ENCODE measurements at regions not wholly inside any gene's neighbourhood (a gene's known extent, or its start where the extent isn't known, plus 50 kb on each side); places are given as distances from the start of the nearest gene placed in this dataset.

GRCh38 chr9:134487066-134487710 is 154.4 kb upstream of the COL5A1 start:
- DNase-seq, result no peak

GRCh38 chr9:134488331-134489280 is 153.0 kb upstream of the COL5A1 start:
- DNase-seq, result no peak

- DNase-seq, result no peak
Measured at GRCh38 chr9:134489621-134490408, 151.8 kb upstream of the COL5A1 start.

DNA sequence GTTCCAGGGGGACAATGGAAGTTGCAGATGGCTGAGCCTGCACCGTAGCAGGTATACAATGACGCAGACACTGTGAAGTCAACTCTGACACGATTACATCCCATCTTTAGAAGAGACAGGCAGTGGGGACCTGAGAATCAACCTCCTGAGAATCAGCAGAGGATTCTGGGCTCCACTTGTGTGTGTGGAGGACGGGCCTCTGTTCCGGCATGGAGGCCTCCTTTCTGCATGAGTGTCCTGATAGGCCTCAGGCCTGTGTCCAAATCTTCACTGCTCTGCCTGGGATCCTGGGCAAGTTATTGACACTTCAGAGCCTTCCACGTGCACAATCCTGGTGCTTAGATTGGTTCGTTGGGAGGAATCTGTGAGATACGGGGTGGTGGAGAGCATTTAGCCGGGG is 151.2 kb upstream of the COL5A1 start:
- no peak for DNase-seq

DNA sequence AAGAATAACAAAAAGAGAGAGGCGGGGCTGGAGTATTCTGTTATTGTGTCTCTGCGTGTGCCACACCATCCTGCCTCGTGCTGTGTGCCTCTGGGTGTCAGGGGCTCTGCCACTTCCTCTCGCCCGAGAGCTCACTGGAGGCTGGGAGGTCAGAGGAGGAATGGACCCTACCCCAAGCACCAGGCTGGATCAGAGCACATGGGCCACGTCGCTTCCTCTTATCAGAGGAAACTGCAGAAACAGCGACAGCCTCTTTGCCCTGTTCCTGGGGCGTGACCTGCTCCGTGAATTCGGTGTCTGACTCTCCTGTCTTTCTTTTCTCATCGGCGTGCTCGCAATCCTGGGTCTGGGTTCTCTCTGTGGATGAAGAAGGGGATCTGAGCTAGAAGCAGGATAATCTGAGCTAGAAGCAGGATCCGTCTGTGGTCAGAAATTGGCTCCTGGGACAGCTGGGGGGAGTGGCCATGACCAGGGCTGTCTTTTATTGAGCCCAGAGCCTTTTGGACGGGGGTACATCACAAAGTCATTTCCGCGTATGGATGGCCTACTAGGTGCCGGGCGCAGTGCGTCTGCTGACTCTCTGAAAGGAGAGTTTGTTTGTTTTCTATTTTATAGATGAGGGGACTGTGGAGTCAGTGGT is 150.3 kb upstream of the COL5A1 start:
- no peak for DNase-seq

DNA sequence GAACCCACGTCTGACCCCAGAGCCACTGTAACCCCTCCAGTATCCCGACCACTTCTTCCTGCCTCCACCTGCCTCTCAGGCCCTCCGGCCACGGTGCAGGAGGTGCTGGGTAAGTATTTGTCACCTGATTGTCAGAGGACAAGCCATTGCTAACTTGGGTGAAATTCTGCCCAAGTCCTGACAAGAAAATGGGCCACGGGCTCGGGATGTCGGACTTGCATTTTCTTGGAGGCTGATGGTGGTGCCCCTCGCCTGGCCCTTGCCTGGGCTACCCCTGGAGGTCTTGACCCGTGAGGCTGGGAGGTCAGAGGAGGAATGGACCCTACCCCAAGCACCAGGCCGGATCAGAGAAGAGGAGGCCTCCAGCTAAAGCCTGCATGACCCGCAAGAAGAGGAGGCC is 149.7 kb upstream of the COL5A1 start:
- DNase-seq, result no peak

GRCh38 chr9:134492281-134492691 is 149.3 kb upstream of the COL5A1 start:
- peak; percentile 79 for DNase-seq

GRCh38 chr9:134492721-134493460 is 148.7 kb upstream of the COL5A1 start:
- no peak for DNase-seq

DNA sequence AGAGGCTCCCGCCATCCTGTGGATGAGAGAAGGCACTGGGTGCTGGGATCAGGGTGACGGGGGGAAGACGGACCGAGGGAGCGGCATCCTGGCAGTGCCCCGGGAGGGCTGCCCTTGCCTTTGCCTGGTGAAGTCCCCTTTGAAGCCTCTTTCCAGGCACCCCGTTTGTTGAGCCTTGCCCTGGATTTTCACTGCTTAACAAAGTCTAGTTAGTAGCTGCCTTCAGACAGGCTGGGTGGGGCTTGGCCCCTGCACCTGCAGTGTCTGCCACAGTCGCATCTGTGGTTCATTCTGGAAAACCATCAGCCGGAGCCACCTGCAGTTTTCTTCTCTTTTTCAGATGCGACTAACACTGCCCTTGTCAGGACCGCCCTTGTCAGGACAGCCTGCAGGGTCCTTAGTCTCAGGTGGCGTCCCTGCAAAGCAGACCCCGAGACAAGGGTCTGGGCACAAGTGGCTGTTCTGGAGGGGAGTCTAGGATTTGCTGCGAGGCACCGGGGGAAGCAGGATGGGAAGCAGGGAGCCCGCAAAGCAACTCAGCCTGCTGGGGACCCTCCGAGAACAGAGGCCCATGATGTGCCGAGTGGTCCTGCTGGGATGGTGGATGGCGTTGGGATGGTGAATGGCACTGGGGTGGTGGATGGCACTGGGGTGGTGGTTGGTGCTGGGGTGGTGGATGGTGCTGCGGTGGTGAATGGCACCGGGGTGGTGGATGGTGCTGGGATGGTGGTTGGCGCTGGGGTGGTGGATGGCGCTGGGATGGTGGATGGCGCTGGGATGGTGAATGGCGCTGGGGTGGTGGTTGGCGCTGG is 147.9 kb upstream of the COL5A1 start:
- no peak for DNase-seq

GRCh38 chr9:134494273-134494815 is 147.3 kb upstream of the COL5A1 start:
- DNase-seq, result no peak

GRCh38 chr9:134494905-134495304 is 146.7 kb upstream of the COL5A1 start:
- no peak for DNase-seq

DNA sequence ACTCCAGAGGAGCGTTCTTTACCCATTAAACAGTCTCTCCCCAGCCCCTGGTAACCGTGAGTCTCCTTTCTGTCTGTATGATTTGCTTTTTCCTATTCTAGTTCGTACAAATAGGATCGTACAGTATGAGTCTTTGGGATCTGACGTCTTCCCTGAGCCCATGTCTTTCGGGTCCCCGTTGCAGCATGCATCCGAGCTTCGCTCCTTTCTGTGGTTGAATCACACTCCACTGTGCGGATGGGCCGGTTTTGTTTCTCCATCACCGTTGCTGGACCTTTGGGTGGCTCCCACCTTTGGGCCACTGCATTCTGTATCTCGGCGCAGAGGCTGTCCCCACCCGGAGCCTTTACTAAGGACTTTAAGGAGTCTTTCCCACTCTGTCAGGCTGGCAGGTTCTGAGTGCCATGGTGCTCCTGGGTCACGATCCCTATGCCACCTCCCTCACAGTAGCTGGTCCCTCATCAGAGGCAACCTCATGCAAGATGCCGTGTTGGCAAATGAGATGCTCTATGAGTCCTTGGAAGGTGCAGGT is 145.7 kb upstream of the COL5A1 start:
- DNase-seq, result no peak

DNA sequence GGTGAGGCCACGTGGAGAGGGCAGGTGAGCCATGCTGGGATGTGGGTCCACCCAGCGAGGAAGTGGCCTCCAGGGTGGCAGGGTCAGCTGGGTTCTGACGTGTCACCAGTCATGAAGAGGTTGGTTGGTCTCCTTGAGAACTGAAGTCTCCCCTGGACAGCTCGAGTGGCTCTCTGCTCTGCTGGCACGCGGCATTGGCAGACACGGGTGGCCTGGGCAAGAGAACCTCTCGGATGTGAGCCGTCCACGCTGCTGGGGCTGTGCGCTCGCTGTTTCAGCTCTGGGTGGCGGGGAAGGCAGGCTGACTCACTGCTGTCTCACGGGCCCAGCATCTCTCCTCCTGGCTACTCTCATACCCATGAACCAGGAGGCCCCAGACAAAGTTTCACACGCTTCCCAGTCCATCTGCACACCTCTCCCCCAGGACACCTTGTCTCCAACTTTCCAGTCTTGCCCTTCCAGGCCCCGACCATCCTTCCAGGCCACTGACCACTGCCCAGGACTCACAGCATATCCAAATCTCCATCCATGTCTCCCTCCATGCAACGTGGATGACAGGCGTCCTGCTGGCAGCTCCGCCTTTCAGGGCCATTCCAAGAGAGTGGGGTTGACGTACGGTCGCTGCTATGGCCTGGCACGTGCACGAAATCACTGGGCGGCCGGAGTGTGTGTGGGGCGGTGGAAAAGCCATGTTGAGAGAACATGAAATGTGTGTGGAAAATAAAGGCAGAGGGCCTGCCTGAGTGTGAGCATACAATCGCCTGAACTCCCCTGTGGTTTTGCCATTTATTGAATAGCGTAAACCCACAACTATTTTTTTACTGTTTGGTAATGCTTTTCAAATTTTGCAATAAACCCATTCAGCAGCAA is 145.0 kb upstream of the COL5A1 start:
- no peak for DNase-seq

- no peak for DNase-seq
Measured at GRCh38 chr9:134497283-134497860, 144.2 kb upstream of the COL5A1 start.

- no peak for DNase-seq
Measured at GRCh38 chr9:134498814-134499166, 142.8 kb upstream of the COL5A1 start.

DNA sequence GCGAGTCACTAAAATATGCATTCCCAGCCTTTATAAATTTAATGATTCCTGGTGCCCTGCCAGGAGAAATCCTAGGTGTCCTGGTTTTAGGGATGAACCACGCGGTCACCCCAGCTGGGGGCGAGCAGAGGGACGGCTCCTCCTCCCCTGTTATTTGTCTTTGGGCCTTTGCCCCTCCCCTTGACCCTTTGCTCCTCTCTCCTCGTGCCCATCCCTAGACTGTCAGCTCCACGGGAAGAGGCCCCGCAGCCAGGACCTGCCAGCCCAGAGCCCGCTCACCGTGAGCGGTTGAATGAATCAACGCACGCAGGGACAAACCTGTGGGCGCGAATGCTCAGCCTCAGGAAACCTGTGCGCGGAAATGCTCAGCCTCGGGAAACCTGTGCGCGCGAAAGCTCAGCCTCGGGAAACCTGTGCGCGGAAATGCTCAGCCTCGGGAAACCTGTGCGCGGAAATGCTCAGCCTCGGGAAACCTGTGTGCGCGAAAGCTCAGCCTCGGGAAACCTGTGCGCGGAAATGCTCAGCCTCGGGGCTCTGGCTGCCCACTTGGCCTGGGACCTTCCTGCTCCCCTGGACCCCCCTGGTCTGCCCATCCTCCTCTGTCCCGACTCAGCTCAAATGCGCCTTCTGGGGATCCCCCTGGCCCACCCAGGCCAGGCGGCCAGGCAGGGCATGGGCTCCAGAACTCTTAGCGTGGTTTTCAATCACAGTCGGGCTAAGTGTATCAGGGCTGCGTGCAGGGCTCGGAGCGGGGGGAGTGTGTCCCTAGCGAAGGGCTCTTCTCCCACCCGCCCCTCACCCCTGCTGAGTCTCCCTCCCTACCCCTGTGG is 140.5 kb upstream of the COL5A1 start:
- no peak for DNase-seq

GRCh38 chr9:134501761-134502265 is 139.8 kb upstream of the COL5A1 start:
- DNase-seq, result no peak

GRCh38 chr9:134502266-134502791 is 139.3 kb upstream of the COL5A1 start:
- no peak for DNase-seq

Measured in hindlimb muscle (tissue), 1 donor.